NT2/D1 (cell line): ENCODE measurements at regions not wholly inside any gene's neighbourhood (a gene's known extent, or its start where the extent isn't known, plus 50 kb on each side); places are given as distances from the start of the nearest gene placed in this dataset.
"Not testable (repeated sequence)": the region's sequence is repeated elsewhere in the genome, so short reads cannot be mapped to it uniquely, and the experiment has no call there.

Experiments used
- DNase-seq: peaks from one replicate; pipeline ENCODE4 v3.0.0-alpha.2; 2011; ENCODE audit warnings: low read depth, low spot score
- H3K27me3 ChIP-seq: 2 replicates; pipeline ENCODE4 v1.6.0; 2011; ENCODE audit warnings: mild to moderate bottlenecking; ENCODE audit not compliant: insufficient read length, insufficient read depth
- H3K36me3 ChIP-seq: 2 replicates; pipeline ENCODE4 v1.6.1; 2011; ENCODE audit warnings: mild to moderate bottlenecking, low read length, mixed read lengths; ENCODE audit not compliant: insufficient read depth, insufficient read length
- H3K4me1 ChIP-seq: 2 replicates; pipeline ENCODE4 v1.5.1; 2011; ENCODE audit not compliant: insufficient read depth, insufficient read length
- H3K4me3 ChIP-seq: 2 replicates; pipeline ENCODE4 v1.5.1; 2011; ENCODE audit warnings: low read depth; ENCODE audit not compliant: insufficient read length
- H3K9ac ChIP-seq: 2 replicates; pipeline ENCODE4 v1.6.0; 2011; ENCODE audit warnings: low read depth; ENCODE audit not compliant: insufficient read length
- H3K9me3 ChIP-seq: 2 replicates; pipeline ENCODE4 v1.5.1; 2011; ENCODE audit warnings: mild to moderate bottlenecking, low read length; ENCODE audit not compliant: insufficient read depth
- SUZ12 ChIP-seq: IDR thresholded peaks from 2 replicates; pipeline ENCODE4 v1.6.1; 2011; ENCODE audit not compliant: insufficient read length, insufficient read depth; ENCODE audit errors: extremely low read depth
- YY1 ChIP-seq: IDR thresholded peaks from 2 replicates; pipeline ENCODE4 v1.6.1; 2011; ENCODE audit not compliant: insufficient read length, insufficient read depth
- ZNF274 ChIP-seq: IDR thresholded peaks from 2 replicates; pipeline ENCODE4 v1.6.1; 2011; ENCODE audit warnings: mild to moderate bottlenecking, low read depth, low read length

GRCh38 chr3:147305533-147306250 lies 100.7 kb downstream of the ZIC4 start:
- H3K9ac ChIP-seq: no peak overlapping the region
- H3K27me3 ChIP-seq: no peaks in the 10 kb centered on the region
- no peak for DNase-seq
- H3K36me3 ChIP-seq: no peaks in the 10 kb centered on the region
- no peak overlapping the region for H3K4me3 ChIP-seq
- no peaks in the 10 kb centered on the region for H3K4me1 ChIP-seq
- TF ChIP-seq ZNF274: no peak
- no peaks in the 10 kb centered on the region for H3K9me3 ChIP-seq

DNA sequence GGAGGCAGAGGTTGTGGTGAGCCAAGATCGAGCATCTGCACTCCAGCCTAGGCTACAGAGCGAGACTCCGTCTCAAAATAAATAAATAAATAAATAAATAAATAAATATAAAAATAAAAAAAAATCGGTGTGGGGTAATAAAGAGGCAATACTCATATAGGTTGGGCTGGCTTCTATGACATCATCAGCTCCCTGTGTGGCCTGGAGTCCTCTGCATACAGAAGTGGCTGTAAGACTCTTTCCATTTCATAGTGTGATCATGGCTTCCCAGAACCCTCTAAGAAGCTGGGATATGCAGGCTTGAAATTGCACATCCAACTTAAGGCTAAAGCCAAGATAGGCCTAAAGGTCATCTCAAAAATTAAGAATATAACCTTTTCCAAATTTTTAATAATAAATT lies 101.6 kb downstream of the ZIC4 start:
- no peak for TF ChIP-seq YY1
- TF ChIP-seq ZNF274: no peak
- no peak for TF ChIP-seq SUZ12
- Histone ChIP-seq H3K9ac (no peak overlapping the region), H3K4me3 (no peak overlapping the region), H3K27me3 (no peaks in the 10 kb centered on the region), H3K4me1 (no peaks in the 10 kb centered on the region), H3K9me3 (no peaks in the 10 kb centered on the region), H3K36me3 (no peaks in the 10 kb centered on the region)
- DNase-seq: no peak

- no peaks in the 10 kb centered on the region for H3K4me1 ChIP-seq
- H3K4me3 ChIP-seq: no peak overlapping the region
- no peaks in the 10 kb centered on the region for H3K27me3 ChIP-seq
- H3K9me3 ChIP-seq: no peaks in the 10 kb centered on the region
- TF ChIP-seq ZNF274: no peak
- TF ChIP-seq SUZ12: no peak
- TF ChIP-seq YY1: no peak
- H3K9ac ChIP-seq: no peak overlapping the region
- no peaks in the 10 kb centered on the region for H3K36me3 ChIP-seq
- DNase-seq: no peak
Measured at GRCh38 chr3:147301781-147302180, 104.6 kb downstream of the ZIC4 start.

GRCh38 chr3:147299656-147300055 lies 106.7 kb downstream of the ZIC4 start:
- H3K4me3 ChIP-seq: no peak overlapping the region
- H3K9ac ChIP-seq: no peak overlapping the region
- no peak for DNase-seq
- TF ChIP-seq SUZ12: no peak
- TF ChIP-seq YY1: no peak
- no peak for TF ChIP-seq ZNF274
- no peaks in the 10 kb centered on the region for H3K9me3 ChIP-seq
- H3K4me1 ChIP-seq: no peaks in the 10 kb centered on the region
- no peaks in the 10 kb centered on the region for H3K36me3 ChIP-seq
- H3K27me3 ChIP-seq: no peaks in the 10 kb centered on the region

DNA sequence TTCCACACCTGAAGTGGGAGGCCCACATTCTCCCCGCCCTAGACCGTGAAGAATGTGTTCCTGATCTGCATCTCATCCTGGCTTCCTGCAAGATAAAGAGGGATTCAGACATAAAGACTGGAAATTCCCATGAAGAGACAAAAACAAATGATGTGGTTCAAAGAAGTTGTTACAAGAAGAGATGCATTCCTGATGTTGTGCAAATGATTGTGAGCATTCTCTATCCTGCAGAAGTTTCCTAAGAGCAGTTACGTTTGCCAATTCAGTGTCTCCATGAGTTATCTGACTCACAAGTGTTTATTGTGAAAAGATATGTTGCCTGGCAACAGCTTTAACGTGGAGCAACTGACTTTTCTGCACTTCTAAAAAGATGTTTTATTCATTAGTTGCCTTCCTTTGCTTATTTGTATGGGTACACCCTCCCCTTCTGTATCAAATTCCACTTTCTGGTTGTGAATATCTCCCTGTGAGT lies 107.8 kb downstream of the ZIC4 start:
- Histone ChIP-seq H3K9me3 (no peaks in the 10 kb centered on the region), H3K36me3 (no peaks in the 10 kb centered on the region), H3K4me1 (no peaks in the 10 kb centered on the region), H3K9ac (no peak overlapping the region), H3K27me3 (no peaks in the 10 kb centered on the region), H3K4me3 (no peak overlapping the region)
- peak; percentile 38 for DNase-seq
- TF ChIP-seq ZNF274: no peak
- no peak for TF ChIP-seq YY1
- TF ChIP-seq SUZ12: no peak

- Histone ChIP-seq H3K9me3 (no peaks in the 10 kb centered on the region), H3K9ac (no peak overlapping the region), H3K4me3 (no peak overlapping the region), H3K4me1 (no peaks in the 10 kb centered on the region), H3K36me3 (no peaks in the 10 kb centered on the region), H3K27me3 (no peaks in the 10 kb centered on the region)
- TF ChIP-seq ZNF274 (no peak), YY1 (no peak), SUZ12 (no peak)
- DNase-seq: no peak
Measured at GRCh38 chr3:147297761-147298350, 108.5 kb downstream of the ZIC4 start.

GRCh38 chr3:147287370-147287769 lies 119.0 kb downstream of the ZIC4 start:
- not testable (repeated sequence) for H3K4me3 ChIP-seq, H3K9me3 ChIP-seq, H3K9ac ChIP-seq, H3K4me1 ChIP-seq, H3K27me3 ChIP-seq, DNase-seq, H3K36me3 ChIP-seq

- no peak for DNase-seq
- Histone ChIP-seq H3K27me3 (no peaks in the 10 kb centered on the region), H3K4me3 (no peak overlapping the region), H3K9me3 (no peaks in the 10 kb centered on the region), H3K9ac (no peak overlapping the region), H3K4me1 (no peaks in the 10 kb centered on the region), H3K36me3 (no peaks in the 10 kb centered on the region)
- TF ChIP-seq SUZ12 (no peak), YY1 (no peak), ZNF274 (no peak)
Measured at GRCh38 chr3:147269907-147270306, 136.4 kb downstream of the ZIC4 start.
